Liver (tissue), 3 donors: ENCODE measurements at regions not wholly inside any gene's neighbourhood (a gene's known extent, or its start where the extent isn't known, plus 50 kb on each side); places are given as distances from the start of the nearest gene placed in this dataset.

Experiments
- EGR1 ChIP-seq, 2 donors: IDR thresholded peaks; 2 replicates each; pipeline ENCODE4 v1.6.1; 2016 to 2018; ENCODE audit warnings: antibody characterized with exemption in 2 of 2, low read depth in 2 of 2
- HNF4A ChIP-seq, 2 donors: conservative IDR thresholded peaks; 2 replicates each; pipeline ENCODE4 v1.6.1; 2016; ENCODE audit warnings: antibody characterized with exemption in 2 of 2, mild to moderate bottlenecking in 2 of 2
- JUND ChIP-seq, 2 donors: IDR thresholded peaks; 2 replicates each; pipeline ENCODE4 v1.6.1; 2016; ENCODE audit warnings: antibody characterized with exemption in 2 of 2
- NR2F2 ChIP-seq: IDR thresholded peaks from 2 replicates; pipeline ENCODE4 v1.6.1; 2016; ENCODE audit warnings: antibody characterized with exemption
- RAD21 ChIP-seq, 2 donors: IDR thresholded peaks; 2 replicates each; pipeline ENCODE4 v1.6.1; 2016; ENCODE audit warnings: antibody characterized with exemption in 2 of 2, mild to moderate bottlenecking in 2 of 2
- RXRA ChIP-seq, 2 donors: IDR thresholded peaks; 2 replicates each; pipeline ENCODE4 v1.6.1; 2017 to 2018; ENCODE audit warnings: antibody characterized with exemption in 2 of 2, mild to moderate bottlenecking in 1 of 2
- SP1 ChIP-seq: IDR thresholded peaks from 2 replicates; pipeline ENCODE4 v1.6.1; 2018; ENCODE audit warnings: antibody characterized with exemption, mild to moderate bottlenecking
- TAF1 ChIP-seq: conservative IDR thresholded peaks from 2 replicates; pipeline ENCODE4 v1.6.1; 2016; ENCODE audit warnings: antibody characterized with exemption, mild to moderate bottlenecking
- YY1 ChIP-seq: IDR thresholded peaks from 2 replicates; pipeline ENCODE4 v1.6.1; 2016; ENCODE audit warnings: antibody characterized with exemption, mild to moderate bottlenecking
- TF ChIP-seq, protein P1 (sequence below): IDR thresholded peaks from 2 replicates; pipeline ENCODE4 v1.6.1; 2016; ENCODE audit warnings: antibody characterized with exemption
- TF ChIP-seq, protein P2 (sequence below): fragments of 150-350 bp; IDR thresholded peaks from 2 replicates; pipeline ENCODE4 v1.5.1; 2017; ENCODE audit warnings: improper control_type of control experiment, low read depth, low read length; ENCODE audit not compliant: missing input control
- TF ChIP-seq, protein P3 (sequence below): IDR thresholded peaks from 2 replicates; pipeline ENCODE4 v1.6.1; 2016; ENCODE audit warnings: antibody characterized with exemption
- TF ChIP-seq, protein P4 (sequence below): IDR thresholded peaks from 2 replicates; pipeline ENCODE4 v1.6.1; 2016; ENCODE audit warnings: antibody characterized with exemption, mild to moderate bottlenecking
- TF ChIP-seq, protein P5 (sequence below): IDR thresholded peaks from 2 replicates; pipeline ENCODE4 v1.6.1; 2016; ENCODE audit warnings: antibody characterized with exemption
- donor health status: healthy.
- donor health status: healthy.

DNA sequence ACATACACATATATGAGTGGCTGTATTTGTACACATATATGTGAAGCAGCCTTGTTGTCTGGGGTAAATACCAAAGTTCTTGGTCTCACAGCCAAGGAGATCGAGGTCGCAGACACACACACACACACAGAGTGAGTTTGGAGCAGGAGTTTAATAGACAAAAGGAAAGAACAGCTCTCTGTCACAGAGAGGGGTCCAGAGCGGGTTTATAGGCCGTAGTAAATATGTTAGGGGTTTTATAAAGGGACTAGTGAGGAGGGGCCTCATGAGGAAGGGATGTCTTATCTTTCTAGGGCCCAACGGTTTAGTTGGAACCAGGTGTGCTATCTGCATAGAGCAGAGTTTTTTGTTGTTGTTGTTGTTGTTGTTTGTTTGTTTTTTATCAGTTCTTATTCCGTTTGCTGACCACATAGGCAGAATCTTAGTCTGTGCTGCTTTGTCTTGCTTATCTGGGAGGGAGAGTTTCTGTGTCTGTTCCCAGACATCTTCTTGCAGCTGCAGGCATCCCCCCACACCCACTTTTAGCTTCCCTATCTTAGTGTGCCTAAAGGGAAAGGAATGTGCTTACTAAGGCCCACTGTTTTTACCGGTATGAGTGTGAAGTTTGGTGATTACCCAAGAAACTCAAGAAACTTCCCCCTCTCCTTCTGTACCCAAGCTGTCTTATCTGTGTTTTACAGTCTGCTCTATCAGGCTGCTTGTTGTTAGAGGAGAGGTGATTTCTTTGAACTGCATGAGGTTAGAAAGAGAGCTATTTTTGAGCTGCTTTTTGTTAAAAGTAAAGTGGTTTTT lies 91.9 kb downstream of the TENT5D start:
- TF ChIP-seq SP1 (no peak), YY1 (no peak), RAD21 (IDR thresholded peaks at IDR 0.05) (no peak), JUND (IDR thresholded peaks at IDR 0.05) (no peak), TAF1 (no peak), HNF4A (conservative IDR thresholded peaks at IDR 0.05) (no peak), NR2F2 (no peak), RXRA (IDR thresholded peaks at IDR 0.05) (no peak), EGR1 (IDR thresholded peaks at IDR 0.05; ENCODE audit: low read depth in 2 of 2) (no peak)
- TF ChIP-seq, protein P1, sequence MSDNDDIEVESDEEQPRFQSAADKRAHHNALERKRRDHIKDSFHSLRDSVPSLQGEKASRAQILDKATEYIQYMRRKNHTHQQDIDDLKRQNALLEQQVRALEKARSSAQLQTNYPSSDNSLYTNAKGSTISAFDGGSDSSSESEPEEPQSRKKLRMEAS, result no peak
- TF ChIP-seq, protein P2, sequence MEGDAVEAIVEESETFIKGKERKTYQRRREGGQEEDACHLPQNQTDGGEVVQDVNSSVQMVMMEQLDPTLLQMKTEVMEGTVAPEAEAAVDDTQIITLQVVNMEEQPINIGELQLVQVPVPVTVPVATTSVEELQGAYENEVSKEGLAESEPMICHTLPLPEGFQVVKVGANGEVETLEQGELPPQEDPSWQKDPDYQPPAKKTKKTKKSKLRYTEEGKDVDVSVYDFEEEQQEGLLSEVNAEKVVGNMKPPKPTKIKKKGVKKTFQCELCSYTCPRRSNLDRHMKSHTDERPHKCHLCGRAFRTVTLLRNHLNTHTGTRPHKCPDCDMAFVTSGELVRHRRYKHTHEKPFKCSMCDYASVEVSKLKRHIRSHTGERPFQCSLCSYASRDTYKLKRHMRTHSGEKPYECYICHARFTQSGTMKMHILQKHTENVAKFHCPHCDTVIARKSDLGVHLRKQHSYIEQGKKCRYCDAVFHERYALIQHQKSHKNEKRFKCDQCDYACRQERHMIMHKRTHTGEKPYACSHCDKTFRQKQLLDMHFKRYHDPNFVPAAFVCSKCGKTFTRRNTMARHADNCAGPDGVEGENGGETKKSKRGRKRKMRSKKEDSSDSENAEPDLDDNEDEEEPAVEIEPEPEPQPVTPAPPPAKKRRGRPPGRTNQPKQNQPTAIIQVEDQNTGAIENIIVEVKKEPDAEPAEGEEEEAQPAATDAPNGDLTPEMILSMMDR, result no peak
- TF ChIP-seq, protein P3, sequence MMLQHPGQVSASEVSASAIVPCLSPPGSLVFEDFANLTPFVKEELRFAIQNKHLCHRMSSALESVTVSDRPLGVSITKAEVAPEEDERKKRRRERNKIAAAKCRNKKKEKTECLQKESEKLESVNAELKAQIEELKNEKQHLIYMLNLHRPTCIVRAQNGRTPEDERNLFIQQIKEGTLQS, result no peak
- TF ChIP-seq, protein P4, sequence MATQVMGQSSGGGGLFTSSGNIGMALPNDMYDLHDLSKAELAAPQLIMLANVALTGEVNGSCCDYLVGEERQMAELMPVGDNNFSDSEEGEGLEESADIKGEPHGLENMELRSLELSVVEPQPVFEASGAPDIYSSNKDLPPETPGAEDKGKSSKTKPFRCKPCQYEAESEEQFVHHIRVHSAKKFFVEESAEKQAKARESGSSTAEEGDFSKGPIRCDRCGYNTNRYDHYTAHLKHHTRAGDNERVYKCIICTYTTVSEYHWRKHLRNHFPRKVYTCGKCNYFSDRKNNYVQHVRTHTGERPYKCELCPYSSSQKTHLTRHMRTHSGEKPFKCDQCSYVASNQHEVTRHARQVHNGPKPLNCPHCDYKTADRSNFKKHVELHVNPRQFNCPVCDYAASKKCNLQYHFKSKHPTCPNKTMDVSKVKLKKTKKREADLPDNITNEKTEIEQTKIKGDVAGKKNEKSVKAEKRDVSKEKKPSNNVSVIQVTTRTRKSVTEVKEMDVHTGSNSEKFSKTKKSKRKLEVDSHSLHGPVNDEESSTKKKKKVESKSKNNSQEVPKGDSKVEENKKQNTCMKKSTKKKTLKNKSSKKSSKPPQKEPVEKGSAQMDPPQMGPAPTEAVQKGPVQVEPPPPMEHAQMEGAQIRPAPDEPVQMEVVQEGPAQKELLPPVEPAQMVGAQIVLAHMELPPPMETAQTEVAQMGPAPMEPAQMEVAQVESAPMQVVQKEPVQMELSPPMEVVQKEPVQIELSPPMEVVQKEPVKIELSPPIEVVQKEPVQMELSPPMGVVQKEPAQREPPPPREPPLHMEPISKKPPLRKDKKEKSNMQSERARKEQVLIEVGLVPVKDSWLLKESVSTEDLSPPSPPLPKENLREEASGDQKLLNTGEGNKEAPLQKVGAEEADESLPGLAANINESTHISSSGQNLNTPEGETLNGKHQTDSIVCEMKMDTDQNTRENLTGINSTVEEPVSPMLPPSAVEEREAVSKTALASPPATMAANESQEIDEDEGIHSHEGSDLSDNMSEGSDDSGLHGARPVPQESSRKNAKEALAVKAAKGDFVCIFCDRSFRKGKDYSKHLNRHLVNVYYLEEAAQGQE, result no peak
- TF ChIP-seq, protein P5, sequence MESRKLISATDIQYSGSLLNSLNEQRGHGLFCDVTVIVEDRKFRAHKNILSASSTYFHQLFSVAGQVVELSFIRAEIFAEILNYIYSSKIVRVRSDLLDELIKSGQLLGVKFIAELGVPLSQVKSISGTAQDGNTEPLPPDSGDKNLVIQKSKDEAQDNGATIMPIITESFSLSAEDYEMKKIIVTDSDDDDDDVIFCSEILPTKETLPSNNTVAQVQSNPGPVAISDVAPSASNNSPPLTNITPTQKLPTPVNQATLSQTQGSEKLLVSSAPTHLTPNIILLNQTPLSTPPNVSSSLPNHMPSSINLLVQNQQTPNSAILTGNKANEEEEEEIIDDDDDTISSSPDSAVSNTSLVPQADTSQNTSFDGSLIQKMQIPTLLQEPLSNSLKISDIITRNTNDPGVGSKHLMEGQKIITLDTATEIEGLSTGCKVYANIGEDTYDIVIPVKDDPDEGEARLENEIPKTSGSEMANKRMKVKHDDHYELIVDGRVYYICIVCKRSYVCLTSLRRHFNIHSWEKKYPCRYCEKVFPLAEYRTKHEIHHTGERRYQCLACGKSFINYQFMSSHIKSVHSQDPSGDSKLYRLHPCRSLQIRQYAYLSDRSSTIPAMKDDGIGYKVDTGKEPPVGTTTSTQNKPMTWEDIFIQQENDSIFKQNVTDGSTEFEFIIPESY, result no peak
